CD4-positive, alpha-beta T cell (primary cell): ENCODE measurements at regions not wholly inside any gene's neighbourhood (a gene's known extent, or its start where the extent isn't known, plus 50 kb on each side); places are given as distances from the start of the nearest gene placed in this dataset.

ENCODE experiments used
- ATAC-seq: fragments of 200-7000 bp; cut with Tn5 transposase; one replicate; pipeline ENCODE4 v1.10.0; 2022; ENCODE audit warnings: mild to moderate bottlenecking; ENCODE audit not compliant: poor library complexity
- CTCF ChIA-PET: fragments of 350-600 bp; sonication (Branson Sonifier 250); formaldehyde crosslinking; loops from one replicate; lab custom pipeline; 2021; ENCODE audit warnings: antibody characterized with exemption, inconsistent platforms; lab: Charles Lee
- POLR2A ChIA-PET: fragments of 350-600 bp; sonication (Branson Sonifier 250); formaldehyde crosslinking; loops from one replicate; lab custom pipeline; 2021; ENCODE audit warnings: antibody characterized with exemption, inconsistent platforms; lab: Charles Lee
- DNase-seq, 14 experiments: peaks; one replicate each; pipeline ENCODE4 v3.0.0-alpha.2; 2013 to 2020; ENCODE audit warnings: mixed read lengths in 2 of 14
- H3K27ac ChIP-seq, 2 donors: one replicate each; pipeline versions ENCODE4 v1.5.1 to v1.7.0; 2013; ENCODE audit warnings: low read length in 2 of 2, low read depth in 1 of 2, mild to moderate bottlenecking in 1 of 2
- H3K27me3 ChIP-seq, 2 experiments: 1 replicate in 1 of 2; 2 replicates in 1 of 2; pipeline versions ENCODE4 v1.6.1 to v1.7.0; 2013; ENCODE audit warnings: low read length in 2 of 2, control low read depth in 1 of 2, mild to moderate bottlenecking in 1 of 2, moderate library complexity in 1 of 2; ENCODE audit not compliant: insufficient read depth in 2 of 2, control insufficient read depth in 1 of 2
- H3K36me3 ChIP-seq: one replicate; pipeline ENCODE4 v1.6.1; 2013; ENCODE audit warnings: low read length, control low read depth; ENCODE audit not compliant: insufficient read depth
- H3K4me1 ChIP-seq: one replicate; pipeline ENCODE4 v1.6.1; 2013; ENCODE audit warnings: low read length, control low read depth; ENCODE audit not compliant: insufficient read depth
- H3K4me3 ChIP-seq: one replicate; pipeline ENCODE4 v1.5.1; 2013; ENCODE audit warnings: mild to moderate bottlenecking, low read length, moderate library complexity
- H3K9me3 ChIP-seq, 2 experiments: 1 replicate in 1 of 2; 2 replicates in 1 of 2; pipeline versions ENCODE4 v1.6.1 to v1.7.0; 2013; ENCODE audit warnings: low read length in 2 of 2, mild to moderate bottlenecking in 2 of 2, control low read depth in 1 of 2, moderate library complexity in 1 of 2; ENCODE audit not compliant: control insufficient read depth in 1 of 2, insufficient read depth in 1 of 2
- H3K27ac Mint-ChIP-seq: one replicate; pipeline ENCODE4 v1.8.0; 2020; ENCODE audit warnings: mixed read lengths
- H3K27me3 Mint-ChIP-seq: one replicate; pipeline ENCODE4 v1.8.0; 2021; ENCODE audit warnings: mixed read lengths
- H3K36me3 Mint-ChIP-seq: one replicate; pipeline ENCODE4 v1.8.0; 2021; ENCODE audit warnings: low read depth, mixed read lengths
- H3K4me1 Mint-ChIP-seq: one replicate; pipeline ENCODE4 v1.8.0; 2021; ENCODE audit warnings: low read depth, mixed read lengths
- H3K4me3 Mint-ChIP-seq: one replicate; pipeline ENCODE4 v1.8.0; 2020; ENCODE audit warnings: mild to moderate bottlenecking, mixed read lengths
- H3K9me3 Mint-ChIP-seq: one replicate; pipeline ENCODE4 v1.8.0; 2020; ENCODE audit warnings: mixed read lengths
- intact Hi-C, 2 experiments: fragments of 100-400 bp; cut with DNase I in 1 of 2; cut with micrococcal nuclease in 1 of 2; formaldehyde crosslinking; loops; one replicate each; pipeline versions ENCODE4 v1.15.1 to v1.9.0; 2023 to 2025; cut with DNase I, micrococcal nuclease
- TF ChIP-seq, protein P1 (sequence below): fragments of 200-600 bp; IDR thresholded peaks from one replicate; pipeline ENCODE4 v1.8.0; 2022; ENCODE audit warnings: antibody characterized with exemption, mild to moderate bottlenecking

- no peaks in the 10 kb centered on the region for H3K36me3 ChIP-seq
- no peaks in the 10 kb centered on the region for H3K9me3 Mint-ChIP-seq
- TF ChIP-seq, protein P1, sequence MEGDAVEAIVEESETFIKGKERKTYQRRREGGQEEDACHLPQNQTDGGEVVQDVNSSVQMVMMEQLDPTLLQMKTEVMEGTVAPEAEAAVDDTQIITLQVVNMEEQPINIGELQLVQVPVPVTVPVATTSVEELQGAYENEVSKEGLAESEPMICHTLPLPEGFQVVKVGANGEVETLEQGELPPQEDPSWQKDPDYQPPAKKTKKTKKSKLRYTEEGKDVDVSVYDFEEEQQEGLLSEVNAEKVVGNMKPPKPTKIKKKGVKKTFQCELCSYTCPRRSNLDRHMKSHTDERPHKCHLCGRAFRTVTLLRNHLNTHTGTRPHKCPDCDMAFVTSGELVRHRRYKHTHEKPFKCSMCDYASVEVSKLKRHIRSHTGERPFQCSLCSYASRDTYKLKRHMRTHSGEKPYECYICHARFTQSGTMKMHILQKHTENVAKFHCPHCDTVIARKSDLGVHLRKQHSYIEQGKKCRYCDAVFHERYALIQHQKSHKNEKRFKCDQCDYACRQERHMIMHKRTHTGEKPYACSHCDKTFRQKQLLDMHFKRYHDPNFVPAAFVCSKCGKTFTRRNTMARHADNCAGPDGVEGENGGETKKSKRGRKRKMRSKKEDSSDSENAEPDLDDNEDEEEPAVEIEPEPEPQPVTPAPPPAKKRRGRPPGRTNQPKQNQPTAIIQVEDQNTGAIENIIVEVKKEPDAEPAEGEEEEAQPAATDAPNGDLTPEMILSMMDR, result no peak
- no peak overlapping the region for H3K27ac ChIP-seq
- H3K9me3 ChIP-seq, result no peaks in the 10 kb centered on the region
- H3K36me3 Mint-ChIP-seq, result no peaks in the 10 kb centered on the region
- POLR2A ChIA-PET, result no interaction called here
- CTCF ChIA-PET, result no interaction called here
- intact Hi-C loops, result no loop called here
- H3K4me3 Mint-ChIP-seq, result no peak overlapping the region
- no peak overlapping the region for H3K4me3 ChIP-seq
- no peaks in the 10 kb centered on the region for H3K4me1 ChIP-seq
- H3K4me1 Mint-ChIP-seq, result no peaks in the 10 kb centered on the region
- H3K27me3 Mint-ChIP-seq, result peaks cover 20% of the 10 kb centered on the region
- no peaks in the 10 kb centered on the region for H3K27me3 ChIP-seq
- no peak for ATAC-seq
- H3K27ac Mint-ChIP-seq, result no peak overlapping the region
- no peak for DNase-seq
Measured at GRCh38 chr14:58711382-58711781, 73.6 kb downstream of the DACT1 start.

- Histone ChIP-seq H3K4me1 (no peaks in the 10 kb centered on the region), H3K27me3 (no peaks in the 10 kb centered on the region), H3K9me3 (no peaks in the 10 kb centered on the region), H3K4me3 (no peak overlapping the region), H3K36me3 (no peaks in the 10 kb centered on the region), H3K27ac (no peak overlapping the region)
- TF ChIP-seq, protein P1, result no peak
- Mint-ChIP-seq H3K9me3 (no peaks in the 10 kb centered on the region), H3K4me1 (no peaks in the 10 kb centered on the region), H3K27me3 (peaks cover 17% of the 10 kb centered on the region), H3K4me3 (no peak overlapping the region), H3K36me3 (no peaks in the 10 kb centered on the region), H3K27ac (no peak overlapping the region)
- DNase-seq, result no peak
- ATAC-seq, result no peak
- ChIA-PET CTCF (no interaction called here), POLR2A (no interaction called here)
- intact Hi-C loops, result no loop called here
Measured at GRCh38 chr14:58712357-58712756, 74.6 kb downstream of the DACT1 start.

- H3K4me3 ChIP-seq, result no peak overlapping the region
- ChIA-PET POLR2A (no interaction called here), CTCF (no interaction called here)
- DNase-seq, result no peak
- Mint-ChIP-seq H3K36me3 (no peaks in the 10 kb centered on the region), H3K27me3 (peaks cover 13% of the 10 kb centered on the region), H3K9me3 (no peaks in the 10 kb centered on the region), H3K4me3 (no peak overlapping the region), H3K4me1 (no peaks in the 10 kb centered on the region), H3K27ac (no peak overlapping the region)
- intact Hi-C loops, result no loop called here
- TF ChIP-seq, protein P1, result no peak
- no peaks in the 10 kb centered on the region for H3K4me1 ChIP-seq
- H3K9me3 ChIP-seq, result no peaks in the 10 kb centered on the region
- no peaks in the 10 kb centered on the region for H3K27me3 ChIP-seq
- H3K36me3 ChIP-seq, result no peaks in the 10 kb centered on the region
- H3K27ac ChIP-seq, result no peak overlapping the region
- no peak for ATAC-seq
Measured at GRCh38 chr14:58713677-58714076, 75.9 kb downstream of the DACT1 start.
